Astrocyte (in vitro differentiated cells and primary cell): ENCODE measurements at regions not wholly inside any gene's neighbourhood (a gene's known extent, or its start where the extent isn't known, plus 50 kb on each side); places are given as distances from the start of the nearest gene placed in this dataset.

ENCODE experiments used
- DNase-seq: peaks from one replicate; pipeline ENCODE4 v3.0.0-alpha.2; 2010; ENCODE audit warnings: low read depth
- FAIRE-seq: peaks from 2 replicates; lab custom pipeline; 2011; peaks lifted over from hg19 to GRCh38; lab: Jason Lieb, UNC
- H2AFZ ChIP-seq: 2 replicates; pipeline ENCODE4 v1.6.0; 2012; ENCODE audit warnings: low read depth, low read length, inconsistent platforms
- H3K27ac ChIP-seq: 2 replicates; pipeline ENCODE4 v1.5.1; 2011; ENCODE audit warnings: low read depth, low read length, inconsistent platforms
- H3K27me3 ChIP-seq: 2 replicates; pipeline ENCODE4 v1.6.0; 2011; ENCODE audit warnings: low read length, inconsistent platforms; ENCODE audit not compliant: insufficient read depth
- H3K36me3 ChIP-seq: 2 replicates; pipeline ENCODE4 v1.5.1; 2011; ENCODE audit warnings: low read length, inconsistent platforms; ENCODE audit not compliant: insufficient read depth
- H3K4me1 ChIP-seq: 2 replicates; pipeline ENCODE4 v1.5.1; 2011; ENCODE audit warnings: low read length, inconsistent platforms; ENCODE audit not compliant: insufficient read depth
- H3K4me2 ChIP-seq: 2 replicates; pipeline ENCODE4 v1.6.0; 2012; ENCODE audit warnings: low read length, inconsistent platforms
- H3K4me3 ChIP-seq: 2 replicates; pipeline ENCODE4 v1.5.1; 2011; ENCODE audit warnings: low read depth, mild to moderate bottlenecking, low read length, inconsistent platforms; ENCODE audit not compliant: insufficient read depth
- H3K79me2 ChIP-seq: 2 replicates; pipeline ENCODE4 v1.6.0; 2012; ENCODE audit warnings: mild to moderate bottlenecking, low read length, inconsistent platforms; ENCODE audit not compliant: insufficient read depth
- H3K9ac ChIP-seq: 2 replicates; pipeline ENCODE4 v1.6.0; 2012; ENCODE audit warnings: mild to moderate bottlenecking, low read length, inconsistent platforms
- H3K9me3 ChIP-seq: 2 replicates; pipeline ENCODE4 v1.5.1; 2012; ENCODE audit warnings: low read depth, mild to moderate bottlenecking, low read length, inconsistent platforms; ENCODE audit not compliant: insufficient read depth
- H4K20me1 ChIP-seq: 2 replicates; pipeline ENCODE4 v1.6.0; 2012; ENCODE audit warnings: low read length, inconsistent platforms; ENCODE audit not compliant: insufficient read depth
- H3K27ac Mint-ChIP-seq: one replicate; pipeline ENCODE4 v1.8.0; 2021; ENCODE audit warnings: mild to moderate bottlenecking, mixed read lengths; ENCODE audit not compliant: unreplicated experiment
- H3K27me3 Mint-ChIP-seq: one replicate; pipeline ENCODE4 v1.8.0; 2021; ENCODE audit warnings: low read depth, mixed read lengths; ENCODE audit not compliant: unreplicated experiment
- H3K36me3 Mint-ChIP-seq: one replicate; pipeline ENCODE4 v1.8.0; 2021; ENCODE audit warnings: low read depth, mixed read lengths; ENCODE audit not compliant: unreplicated experiment
- H3K4me1 Mint-ChIP-seq: one replicate; pipeline ENCODE4 v1.8.0; 2021; ENCODE audit warnings: low read depth, mixed read lengths; ENCODE audit not compliant: unreplicated experiment
- H3K4me3 Mint-ChIP-seq: one replicate; pipeline ENCODE4 v1.8.0; 2021; ENCODE audit warnings: mild to moderate bottlenecking, moderate library complexity, mixed read lengths; ENCODE audit not compliant: unreplicated experiment
- H3K9me3 Mint-ChIP-seq: one replicate; pipeline ENCODE4 v1.8.0; 2021; ENCODE audit warnings: mild to moderate bottlenecking, mixed read lengths; ENCODE audit not compliant: unreplicated experiment
- EZH2 ChIP-seq: IDR thresholded peaks from 2 replicates; pipeline ENCODE4 v1.6.1; 2012; ENCODE audit warnings: mild to moderate bottlenecking, low read length, inconsistent platforms; ENCODE audit not compliant: insufficient read depth
- TF ChIP-seq, protein P1 (sequence below): IDR thresholded peaks from 2 replicates; pipeline ENCODE4 v1.5.1; 2011; ENCODE audit warnings: low read depth, mild to moderate bottlenecking, inconsistent platforms, low read length, moderate library complexity; ENCODE audit not compliant: insufficient read depth

DNA sequence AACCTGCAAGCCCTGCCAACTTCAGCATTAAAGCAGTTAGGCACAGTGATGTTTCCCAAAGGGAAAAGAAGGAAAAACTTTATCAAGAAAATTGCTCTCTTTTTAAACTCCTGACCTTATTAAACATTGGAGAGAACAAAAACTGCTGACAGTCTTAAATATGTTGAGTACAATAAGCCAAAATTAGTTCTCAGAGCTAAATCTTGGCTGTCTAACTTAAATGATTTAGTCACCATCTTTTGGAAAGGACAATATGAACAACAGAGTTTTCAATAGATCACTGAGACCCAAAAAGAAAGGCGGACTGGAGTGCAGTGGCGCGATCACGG is 70.8 kb downstream of the DUSP6 start:
- Histone ChIP-seq H2AFZ (no peak overlapping the region), H3K4me3 (no peak overlapping the region), H3K9ac (no peak overlapping the region), H3K27me3 (no peaks in the 10 kb centered on the region), H3K27ac (no peak overlapping the region), H4K20me1 (no peaks in the 10 kb centered on the region), H3K4me1 (no peaks in the 10 kb centered on the region), H3K79me2 (no peaks in the 10 kb centered on the region), H3K9me3 (no peaks in the 10 kb centered on the region), H3K4me2 (no peak overlapping the region), H3K36me3 (no peaks in the 10 kb centered on the region)
- peak overlapping the region; percentile 19 for H3K27ac Mint-ChIP-seq
- DNase-seq (no peak), FAIRE-seq (no peak)
- H3K36me3 Mint-ChIP-seq = no peaks in the 10 kb centered on the region
- H3K27me3 Mint-ChIP-seq = no peaks in the 10 kb centered on the region
- no peaks in the 10 kb centered on the region for H3K9me3 Mint-ChIP-seq
- H3K4me1 Mint-ChIP-seq = peaks cover 7% of the 10 kb centered on the region
- TF ChIP-seq, protein P1, sequence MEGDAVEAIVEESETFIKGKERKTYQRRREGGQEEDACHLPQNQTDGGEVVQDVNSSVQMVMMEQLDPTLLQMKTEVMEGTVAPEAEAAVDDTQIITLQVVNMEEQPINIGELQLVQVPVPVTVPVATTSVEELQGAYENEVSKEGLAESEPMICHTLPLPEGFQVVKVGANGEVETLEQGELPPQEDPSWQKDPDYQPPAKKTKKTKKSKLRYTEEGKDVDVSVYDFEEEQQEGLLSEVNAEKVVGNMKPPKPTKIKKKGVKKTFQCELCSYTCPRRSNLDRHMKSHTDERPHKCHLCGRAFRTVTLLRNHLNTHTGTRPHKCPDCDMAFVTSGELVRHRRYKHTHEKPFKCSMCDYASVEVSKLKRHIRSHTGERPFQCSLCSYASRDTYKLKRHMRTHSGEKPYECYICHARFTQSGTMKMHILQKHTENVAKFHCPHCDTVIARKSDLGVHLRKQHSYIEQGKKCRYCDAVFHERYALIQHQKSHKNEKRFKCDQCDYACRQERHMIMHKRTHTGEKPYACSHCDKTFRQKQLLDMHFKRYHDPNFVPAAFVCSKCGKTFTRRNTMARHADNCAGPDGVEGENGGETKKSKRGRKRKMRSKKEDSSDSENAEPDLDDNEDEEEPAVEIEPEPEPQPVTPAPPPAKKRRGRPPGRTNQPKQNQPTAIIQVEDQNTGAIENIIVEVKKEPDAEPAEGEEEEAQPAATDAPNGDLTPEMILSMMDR = no peak
- no peak for TF ChIP-seq EZH2
- no peak overlapping the region for H3K4me3 Mint-ChIP-seq

DNA sequence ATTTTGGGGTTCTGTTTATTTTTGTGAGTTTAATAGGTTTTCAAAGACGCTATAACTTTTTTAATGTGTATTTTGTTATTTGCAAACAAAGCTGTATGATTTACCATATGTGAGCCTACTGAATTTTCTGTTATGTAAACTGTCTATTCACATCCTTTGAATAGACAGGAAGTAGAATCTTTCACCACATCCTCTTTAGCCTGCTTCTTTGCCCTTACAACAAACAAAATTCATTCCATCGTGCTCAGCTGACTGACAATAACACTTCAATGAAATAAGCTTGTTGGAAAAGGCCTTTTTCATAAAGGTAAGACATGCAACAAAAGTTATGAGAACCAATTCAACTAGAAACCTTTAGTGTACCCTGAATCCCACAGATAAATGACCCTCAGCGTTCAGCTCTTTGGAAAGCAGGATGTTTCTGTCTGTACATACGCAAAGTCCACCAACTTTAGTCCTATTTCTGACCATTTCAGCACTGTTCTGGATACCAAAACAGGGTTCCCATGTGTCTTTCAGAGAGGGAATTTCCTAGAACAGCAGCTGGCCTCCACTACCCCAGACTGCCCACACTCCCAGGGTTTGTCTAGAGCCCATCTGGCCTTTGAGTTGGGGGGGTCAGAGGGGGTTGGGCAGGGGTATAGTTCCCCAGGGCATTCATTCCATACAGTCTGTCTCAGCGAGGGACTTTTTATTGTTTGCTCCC is 71.3 kb downstream of the DUSP6 start:
- no peak overlapping the region for H3K4me3 ChIP-seq
- H3K4me1 ChIP-seq = no peaks in the 10 kb centered on the region
- Mint-ChIP-seq H3K9me3 (no peaks in the 10 kb centered on the region), H3K27ac (no peak overlapping the region), H3K27me3 (no peaks in the 10 kb centered on the region), H3K36me3 (no peaks in the 10 kb centered on the region), H3K4me3 (no peak overlapping the region), H3K4me1 (peaks cover 7% of the 10 kb centered on the region)
- no peak overlapping the region for H3K27ac ChIP-seq
- FAIRE-seq = no peak
- TF ChIP-seq, protein P1 = no peak
- no peak for TF ChIP-seq EZH2
- H3K36me3 ChIP-seq = no peaks in the 10 kb centered on the region
- no peak overlapping the region for H3K9ac ChIP-seq
- H3K79me2 ChIP-seq = no peaks in the 10 kb centered on the region
- no peaks in the 10 kb centered on the region for H3K9me3 ChIP-seq
- H4K20me1 ChIP-seq = no peaks in the 10 kb centered on the region
- peak overlapping the region; percentile 76 for H2AFZ ChIP-seq
- H3K27me3 ChIP-seq = no peaks in the 10 kb centered on the region
- DNase-seq = no peak
- H3K4me2 ChIP-seq = no peak overlapping the region

DNA sequence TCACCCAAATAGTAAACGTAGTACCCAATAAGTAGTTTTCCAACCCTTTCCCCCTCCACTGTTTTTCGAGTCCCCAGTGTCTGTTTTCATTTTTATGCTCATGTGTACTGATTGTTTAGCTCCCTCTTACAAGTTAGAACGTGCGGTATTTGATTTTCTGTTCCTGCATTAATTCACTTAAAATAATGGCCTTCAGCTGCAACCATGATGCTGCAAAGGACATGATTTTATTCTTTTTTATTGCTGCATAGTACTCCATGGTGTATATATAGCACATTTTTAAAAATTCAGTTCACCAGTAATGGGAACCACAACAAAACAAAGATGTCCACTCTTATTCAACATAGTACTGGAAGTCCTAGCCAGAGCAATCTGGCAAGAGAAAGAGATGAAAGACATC is 72.8 kb downstream of the DUSP6 start:
- Mint-ChIP-seq H3K27ac (no peak overlapping the region), H3K36me3 (no peaks in the 10 kb centered on the region), H3K9me3 (no peaks in the 10 kb centered on the region), H3K4me1 (peaks cover 7% of the 10 kb centered on the region), H3K27me3 (no peaks in the 10 kb centered on the region), H3K4me3 (no peak overlapping the region)
- H4K20me1 ChIP-seq = no peaks in the 10 kb centered on the region
- H3K4me1 ChIP-seq = no peaks in the 10 kb centered on the region
- H3K27ac ChIP-seq = no peak overlapping the region
- H3K4me3 ChIP-seq = no peak overlapping the region
- no peaks in the 10 kb centered on the region for H3K27me3 ChIP-seq
- H3K36me3 ChIP-seq = no peaks in the 10 kb centered on the region
- FAIRE-seq (no peak), DNase-seq (no peak)
- TF ChIP-seq EZH2 = no peak
- no peak overlapping the region for H2AFZ ChIP-seq
- H3K4me2 ChIP-seq = no peak overlapping the region
- no peak overlapping the region for H3K9ac ChIP-seq
- no peaks in the 10 kb centered on the region for H3K9me3 ChIP-seq
- no peaks in the 10 kb centered on the region for H3K79me2 ChIP-seq
